GM12892 (cell line): ENCODE measurements at regions not wholly inside any gene's neighbourhood (a gene's known extent, or its start where the extent isn't known, plus 50 kb on each side); places are given as distances from the start of the nearest gene placed in this dataset.
A peak's percentile ranks its signal among the peaks of the same experiment; 100 is the strongest.
"Not testable (repeated sequence)": the region's sequence is repeated elsewhere in the genome, so short reads cannot be mapped to it uniquely, and the experiment has no call there.

Experiments
- DNase-seq: peaks from one replicate; pipeline ENCODE4 v3.0.0; 2011; ENCODE audit not compliant: insufficient read length
- FAIRE-seq: peaks from 2 replicates; lab custom pipeline; 2011; peaks lifted over from hg19 to GRCh38; lab: Jason Lieb, UNC
- POLR2A ChIP-seq: IDR thresholded peaks from 2 replicates; pipeline ENCODE4 v1.6.1; 2011; ENCODE audit warnings: low read depth, low read length, control low read depth
- TAF1 ChIP-seq: IDR thresholded peaks from 2 replicates; pipeline ENCODE4 v1.6.1; 2011; ENCODE audit warnings: low read depth, mild to moderate bottlenecking, control low read depth, low read length, borderline replicate concordance

GRCh38 chr16:88262858-88263563, 119.7 kb upstream of the ZNF469 start:
- DNase-seq, FAIRE-seq: not testable (repeated sequence)

- not testable (repeated sequence) for FAIRE-seq, DNase-seq
Observed at GRCh38 chr16:88263681-88264287, 119.0 kb upstream of the ZNF469 start.

- DNase-seq (no peak), FAIRE-seq (peak; percentile 5)
- TF ChIP-seq POLR2A: no peak
- TF ChIP-seq TAF1: no peak
Observed at GRCh38 chr16:88264641-88265285, 118.0 kb upstream of the ZNF469 start.

- not testable (repeated sequence) for DNase-seq
Observed at GRCh38 chr16:88265286-88265938, 117.3 kb upstream of the ZNF469 start.

GRCh38 chr16:88266036-88266435, 116.7 kb upstream of the ZNF469 start:
- not testable (repeated sequence) for FAIRE-seq, DNase-seq

More at GRCh38 chr16:88265286-88265938, 117.3 kb upstream of the ZNF469 start:
- peak; percentile 91 for FAIRE-seq

- not testable (repeated sequence) for DNase-seq, FAIRE-seq
Observed at GRCh38 chr16:88266935-88267551, 115.7 kb upstream of the ZNF469 start.

GRCh38 chr16:88268186-88268970, 114.4 kb upstream of the ZNF469 start:
- not testable (repeated sequence) for DNase-seq, FAIRE-seq

- not testable (repeated sequence) for FAIRE-seq, DNase-seq
Observed at GRCh38 chr16:88270171-88270790, 112.5 kb upstream of the ZNF469 start.

GRCh38 chr16:88271296-88271695, 111.5 kb upstream of the ZNF469 start:
- not testable (repeated sequence) for FAIRE-seq, DNase-seq

GRCh38 chr16:88271776-88272175, 111.0 kb upstream of the ZNF469 start:
- DNase-seq, FAIRE-seq: not testable (repeated sequence)

- not testable (repeated sequence) for FAIRE-seq, DNase-seq
Observed at GRCh38 chr16:88272437-88272836, 110.3 kb upstream of the ZNF469 start.

GRCh38 chr16:88274126-88274750, 108.5 kb upstream of the ZNF469 start:
- not testable (repeated sequence) for FAIRE-seq, DNase-seq
